SK-MEL-5 (cell line): ENCODE measurements at regions not wholly inside any gene's neighbourhood (a gene's known extent, or its start where the extent isn't known, plus 50 kb on each side); places are given as distances from the start of the nearest gene placed in this dataset.
A peak's percentile ranks its signal among the peaks of the same experiment; 100 is the strongest.
"Not testable (repeated sequence)": the region's sequence is repeated elsewhere in the genome, so short reads cannot be mapped to it uniquely, and the experiment has no call there.

Source experiments
- DNase-seq: peaks from one replicate; pipeline ENCODE4 v3.0.0-alpha.2; 2016; ENCODE audit warnings: low read depth, low spot score
- in situ Hi-C: cut with HindIII; loops from 2 replicates; pipeline ENCODE4 v1.10.0; 2016; ENCODE audit warnings: low sequenced_read_pairs, high pct_unique_total_duplicates, low pct_unique_long_range_greater_than_20kb
- small RNA-seq, 2 experiments: library from RNA; depleted of rRNA; stranded (forward); fragments of <200 nt; gene quantifications; one replicate each; pipeline ENCODE3, GENCODE V24; 2014

- in situ Hi-C loops: no loop called here
- DNase-seq: no peak
These were observed 61.2 kb upstream of the AKIRIN2 start for GRCh38 chr6:87763276-87763675.

- in situ Hi-C loops: no loop called here
- no peak for DNase-seq
These were observed 60.1 kb upstream of the AKIRIN2 start for GRCh38 chr6:87762116-87762515.

- DNase-seq: no peak
- in situ Hi-C loops: no loop called here
These were observed 55.8 kb upstream of the AKIRIN2 start for GRCh38 chr6:87757792-87758191.

- no peak for DNase-seq
- in situ Hi-C loops: no loop called here
These were observed 54.8 kb upstream of the AKIRIN2 start for GRCh38 chr6:87756858-87757257.

- in situ Hi-C loops: no loop called here
- peak; percentile 50 for DNase-seq
These were observed 54.0 kb upstream of the AKIRIN2 start for GRCh38 chr6:87755708-87756671.

- in situ Hi-C loops: no loop called here
- DNase-seq: no peak
These were observed 52.8 kb upstream of the AKIRIN2 start for GRCh38 chr6:87754828-87755227.

- in situ Hi-C loops: no loop called here
These were observed 51.2 kb upstream of the AKIRIN2 start for GRCh38 chr6:87753131-87753685.

GRCh38 chr6:87752503-87752902, 50.5 kb upstream of the AKIRIN2 start:
- DNase-seq, in situ Hi-C loops: not testable (repeated sequence)

More at GRCh38 chr6:87753131-87753685, 51.2 kb upstream of the AKIRIN2 start:
- DNase-seq: no peak

Small RNA genes in the stretch of these regions (small RNA-seq; reads per million reads assigned to genes)
- gene RF00019 (0 reads per million in 2 experiments), gene RN7SL183P (0 to 0.29 reads per million in 2 experiments)
